ENCODE measurements at regions not wholly inside any gene's neighbourhood (a gene's known extent, or its start where the extent isn't known, plus 50 kb on each side); places are given as distances from the start of the nearest gene placed in this dataset.
"Not testable (repeated sequence)": the region's sequence is repeated elsewhere in the genome, so short reads cannot be mapped to it uniquely, and the experiment has no call there.

- TF ChIP-seq, protein P1, sequence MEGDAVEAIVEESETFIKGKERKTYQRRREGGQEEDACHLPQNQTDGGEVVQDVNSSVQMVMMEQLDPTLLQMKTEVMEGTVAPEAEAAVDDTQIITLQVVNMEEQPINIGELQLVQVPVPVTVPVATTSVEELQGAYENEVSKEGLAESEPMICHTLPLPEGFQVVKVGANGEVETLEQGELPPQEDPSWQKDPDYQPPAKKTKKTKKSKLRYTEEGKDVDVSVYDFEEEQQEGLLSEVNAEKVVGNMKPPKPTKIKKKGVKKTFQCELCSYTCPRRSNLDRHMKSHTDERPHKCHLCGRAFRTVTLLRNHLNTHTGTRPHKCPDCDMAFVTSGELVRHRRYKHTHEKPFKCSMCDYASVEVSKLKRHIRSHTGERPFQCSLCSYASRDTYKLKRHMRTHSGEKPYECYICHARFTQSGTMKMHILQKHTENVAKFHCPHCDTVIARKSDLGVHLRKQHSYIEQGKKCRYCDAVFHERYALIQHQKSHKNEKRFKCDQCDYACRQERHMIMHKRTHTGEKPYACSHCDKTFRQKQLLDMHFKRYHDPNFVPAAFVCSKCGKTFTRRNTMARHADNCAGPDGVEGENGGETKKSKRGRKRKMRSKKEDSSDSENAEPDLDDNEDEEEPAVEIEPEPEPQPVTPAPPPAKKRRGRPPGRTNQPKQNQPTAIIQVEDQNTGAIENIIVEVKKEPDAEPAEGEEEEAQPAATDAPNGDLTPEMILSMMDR (conservative IDR thresholded peaks at IDR 0.05; ENCODE audit: low read depth, low read length) = no peak
- no peak overlapping the region for H3K4me3 ChIP-seq (ENCODE audit: low read length)
- no peak for DNase-seq (ENCODE audit: low read depth)
Measured at GRCh38 chr16:5234295-5235050, 136.9 kb upstream of the EEF2KMT start.

DNA sequence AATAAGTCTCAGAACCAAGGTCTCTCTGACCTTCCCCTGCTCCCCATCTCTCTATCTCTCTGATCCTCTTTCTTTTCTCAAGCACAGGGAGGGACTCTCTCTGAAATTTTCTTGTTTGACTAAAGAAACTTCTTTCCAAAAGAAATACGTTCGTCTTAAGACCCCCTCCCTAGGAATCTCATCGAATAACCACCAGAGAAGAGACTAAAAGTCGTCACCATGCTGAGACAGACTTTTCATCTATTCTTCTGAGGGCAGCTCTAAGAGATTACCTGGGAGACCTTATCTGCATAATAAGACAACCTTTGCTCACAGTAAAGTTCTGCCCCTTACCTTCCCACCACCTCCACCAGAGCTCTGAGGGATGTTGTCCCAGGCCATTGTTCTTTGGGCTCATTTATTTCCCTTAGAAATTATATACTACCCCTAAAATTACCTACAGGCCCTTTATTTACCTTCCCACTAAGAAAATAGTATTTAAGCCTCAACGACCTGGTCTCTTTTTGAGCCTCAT, 133.7 kb upstream of the EEF2KMT start:
- TF ChIP-seq, protein P1 (conservative IDR thresholded peaks at IDR 0.05; ENCODE audit: low read depth, low read length) = no peak
- no peak overlapping the region for H3K4me3 ChIP-seq (ENCODE audit: low read length)
- no peak for DNase-seq (ENCODE audit: low read depth)

- DNase-seq (ENCODE audit: low read depth) = no peak
Measured at GRCh38 chr16:5228369-5228768, 130.8 kb upstream of the EEF2KMT start.

DNA sequence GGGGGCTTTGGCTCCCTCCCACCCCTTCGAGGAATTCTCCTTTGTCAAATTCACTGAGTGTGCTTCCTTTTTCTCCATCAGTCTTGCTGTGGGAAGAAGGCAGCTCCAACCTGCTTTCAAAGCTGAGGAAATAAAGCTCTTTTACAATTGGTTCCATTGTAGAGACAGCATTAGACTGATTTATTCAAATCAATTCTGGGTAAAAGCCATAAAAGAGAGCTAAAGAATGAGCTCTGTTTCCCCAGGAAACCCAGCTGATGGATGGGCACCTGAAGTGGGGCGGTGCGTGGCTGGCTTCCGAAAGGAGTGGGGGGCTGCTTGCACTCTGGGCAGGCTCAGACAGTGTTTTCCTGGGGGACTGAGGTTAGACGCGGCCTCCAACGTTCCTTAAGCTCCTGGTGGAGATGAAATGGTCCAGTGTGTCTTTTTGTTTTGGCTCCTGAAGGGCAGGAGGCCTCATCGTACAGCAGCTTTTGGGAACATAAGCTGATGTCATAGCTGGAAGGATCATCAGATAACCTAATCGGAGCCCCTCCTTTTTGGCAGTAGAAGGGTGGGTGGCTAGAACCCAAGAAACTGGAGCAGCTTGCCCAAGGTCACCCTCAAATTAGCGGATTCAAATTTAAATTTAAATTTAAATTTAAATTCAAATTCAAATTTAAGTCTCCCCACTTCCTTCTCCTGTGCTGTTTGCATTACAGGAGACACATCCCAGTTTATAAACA, 128.5 kb upstream of the EEF2KMT start:
- TF ChIP-seq, protein P1 (conservative IDR thresholded peaks at IDR 0.05; ENCODE audit: low read depth, low read length) = no peak
- no peak for DNase-seq (ENCODE audit: low read depth)
- H3K4me3 ChIP-seq (ENCODE audit: low read length) = no peak overlapping the region

More at GRCh38 chr16:5228369-5228768, 130.8 kb upstream of the EEF2KMT start:
- no peak overlapping the region for H3K4me3 ChIP-seq (ENCODE audit: low read length)
- TF ChIP-seq, protein P1 (conservative IDR thresholded peaks at IDR 0.05; ENCODE audit: low read depth, low read length) = no peak

DNA sequence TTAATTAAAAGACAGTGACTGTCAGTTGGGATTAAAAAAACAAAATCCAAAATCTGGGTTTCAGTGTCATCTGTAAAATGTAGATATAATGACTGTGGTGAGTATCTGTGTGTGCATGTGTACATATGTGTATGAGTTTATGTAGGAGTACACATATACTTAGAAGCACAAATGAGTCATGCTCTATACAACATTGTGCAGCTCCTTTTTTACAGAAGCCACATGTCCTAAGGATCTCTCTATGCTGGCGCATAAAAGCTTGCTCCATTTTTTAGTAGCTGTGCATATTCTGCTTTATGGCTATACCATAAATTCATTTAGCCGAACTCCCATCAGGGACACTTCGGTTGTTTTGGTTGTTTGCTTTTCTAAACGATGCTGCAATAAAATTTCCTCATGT, 125.2 kb upstream of the EEF2KMT start:
- H3K4me3 ChIP-seq (ENCODE audit: low read length) = no peak overlapping the region
- TF ChIP-seq, protein P1 (conservative IDR thresholded peaks at IDR 0.05; ENCODE audit: low read depth, low read length) = no peak
- DNase-seq (ENCODE audit: low read depth) = no peak

DNA sequence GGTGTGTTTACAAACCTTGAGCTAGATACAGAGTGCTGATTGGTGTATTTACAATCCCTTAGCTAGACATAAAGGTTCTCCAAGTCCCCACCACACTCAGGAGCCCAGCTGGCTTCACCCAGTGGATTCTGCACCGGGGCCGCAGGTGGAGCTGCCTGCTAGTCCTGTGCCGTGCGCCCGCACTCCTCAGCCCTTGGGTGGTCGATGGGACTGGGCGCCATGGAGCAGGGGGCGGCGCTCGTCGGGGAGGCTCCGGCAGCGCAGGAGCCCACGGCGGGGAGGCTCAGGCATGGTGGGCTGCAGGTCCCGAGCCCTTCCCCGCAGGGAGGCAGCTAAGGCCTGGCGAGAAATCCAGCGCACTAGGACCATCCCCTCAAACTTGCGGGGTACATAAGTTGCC, 124.2 kb upstream of the EEF2KMT start:
- not testable (repeated sequence) for DNase-seq (ENCODE audit: low read depth); H3K4me3 ChIP-seq (ENCODE audit: low read length)

GRCh38 chr16:5220705-5221104, 123.1 kb upstream of the EEF2KMT start:
- no peak for DNase-seq (ENCODE audit: low read depth)
- TF ChIP-seq, protein P1 (conservative IDR thresholded peaks at IDR 0.05; ENCODE audit: low read depth, low read length) = no peak
- H3K4me3 ChIP-seq (ENCODE audit: low read length) = no peak overlapping the region
